NB4 (cell line): ENCODE measurements at regions not wholly inside any gene's neighbourhood (a gene's known extent, or its start where the extent isn't known, plus 50 kb on each side); places are given as distances from the start of the nearest gene placed in this dataset.

Experiments
- DNase-seq: peaks from one replicate; pipeline ENCODE4 v3.0.0; 2010; ENCODE audit warnings: low read depth
- H3K4me3 ChIP-seq: one replicate; pipeline ENCODE4 v1.5.1; 2011; ENCODE audit warnings: mild to moderate bottlenecking, low read depth, low read length, moderate library complexity
- MYC ChIP-seq: IDR thresholded peaks from 2 replicates; pipeline ENCODE4 v1.6.1; 2011; ENCODE audit warnings: low read depth, low read length
- POLR2A ChIP-seq: IDR thresholded peaks from 2 replicates; pipeline ENCODE4 v1.6.1; 2011; ENCODE audit warnings: mild to moderate bottlenecking; ENCODE audit not compliant: insufficient read length; ENCODE audit errors: extremely low read depth
- TF ChIP-seq, protein P1 (sequence below): IDR thresholded peaks from one replicate; pipeline ENCODE4 v1.5.1; 2012; ENCODE audit warnings: low read depth, low read length
- TF ChIP-seq, protein P2 (sequence below): IDR thresholded peaks from 2 replicates; pipeline ENCODE4 v1.6.1; 2011; ENCODE audit warnings: low read depth, low read length

DNA sequence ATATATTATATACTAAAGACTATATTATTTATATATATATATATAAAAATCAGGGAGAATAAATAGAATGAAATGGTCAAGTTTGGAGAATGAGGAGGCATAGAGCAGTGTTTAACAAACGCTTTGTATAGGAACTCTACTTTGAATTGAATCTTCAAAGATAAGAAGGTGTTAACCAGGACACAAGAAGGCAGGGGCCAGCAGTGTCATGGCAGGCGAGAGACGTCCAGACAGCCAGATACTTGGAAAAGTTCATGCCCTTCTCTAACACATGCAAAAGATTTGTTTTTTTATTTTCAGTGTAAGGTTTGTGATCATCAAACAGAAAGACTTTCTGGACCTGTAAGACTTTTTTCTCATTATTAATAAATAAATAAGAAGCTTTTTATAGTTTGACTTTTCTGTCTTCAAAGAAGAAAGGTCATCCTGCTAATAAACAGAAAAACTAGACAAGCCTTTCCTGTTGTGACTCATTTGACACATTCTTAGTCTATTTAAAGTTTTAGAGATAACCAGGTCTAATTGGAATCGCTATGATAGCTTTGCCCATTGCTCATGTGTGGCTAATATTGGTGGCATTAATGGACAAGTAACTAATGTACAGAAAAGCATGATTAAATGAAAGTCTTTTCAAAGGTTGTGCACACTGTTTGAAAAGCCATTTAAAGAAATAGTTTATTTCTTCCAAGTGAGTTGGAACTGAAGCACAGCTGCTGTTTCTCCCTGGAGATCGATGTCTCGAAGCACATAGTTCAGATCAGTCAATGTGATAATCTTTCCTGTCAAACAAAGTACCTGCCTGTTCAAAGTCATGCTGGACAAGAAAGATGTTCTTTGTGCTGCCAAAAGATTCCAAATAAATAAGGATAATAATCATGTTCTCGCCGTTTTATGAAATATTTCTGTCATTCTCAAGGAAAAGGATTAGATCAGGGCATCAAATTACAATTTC, 420.4 kb upstream of the OPRM1 start:
- no peak for TF ChIP-seq POLR2A
- TF ChIP-seq, protein P1, sequence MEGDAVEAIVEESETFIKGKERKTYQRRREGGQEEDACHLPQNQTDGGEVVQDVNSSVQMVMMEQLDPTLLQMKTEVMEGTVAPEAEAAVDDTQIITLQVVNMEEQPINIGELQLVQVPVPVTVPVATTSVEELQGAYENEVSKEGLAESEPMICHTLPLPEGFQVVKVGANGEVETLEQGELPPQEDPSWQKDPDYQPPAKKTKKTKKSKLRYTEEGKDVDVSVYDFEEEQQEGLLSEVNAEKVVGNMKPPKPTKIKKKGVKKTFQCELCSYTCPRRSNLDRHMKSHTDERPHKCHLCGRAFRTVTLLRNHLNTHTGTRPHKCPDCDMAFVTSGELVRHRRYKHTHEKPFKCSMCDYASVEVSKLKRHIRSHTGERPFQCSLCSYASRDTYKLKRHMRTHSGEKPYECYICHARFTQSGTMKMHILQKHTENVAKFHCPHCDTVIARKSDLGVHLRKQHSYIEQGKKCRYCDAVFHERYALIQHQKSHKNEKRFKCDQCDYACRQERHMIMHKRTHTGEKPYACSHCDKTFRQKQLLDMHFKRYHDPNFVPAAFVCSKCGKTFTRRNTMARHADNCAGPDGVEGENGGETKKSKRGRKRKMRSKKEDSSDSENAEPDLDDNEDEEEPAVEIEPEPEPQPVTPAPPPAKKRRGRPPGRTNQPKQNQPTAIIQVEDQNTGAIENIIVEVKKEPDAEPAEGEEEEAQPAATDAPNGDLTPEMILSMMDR: no peak
- TF ChIP-seq, protein P2, sequence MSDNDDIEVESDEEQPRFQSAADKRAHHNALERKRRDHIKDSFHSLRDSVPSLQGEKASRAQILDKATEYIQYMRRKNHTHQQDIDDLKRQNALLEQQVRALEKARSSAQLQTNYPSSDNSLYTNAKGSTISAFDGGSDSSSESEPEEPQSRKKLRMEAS: no peak
- no peak for TF ChIP-seq MYC
- H3K4me3 ChIP-seq: no peak overlapping the region
- no peak for DNase-seq

DNA sequence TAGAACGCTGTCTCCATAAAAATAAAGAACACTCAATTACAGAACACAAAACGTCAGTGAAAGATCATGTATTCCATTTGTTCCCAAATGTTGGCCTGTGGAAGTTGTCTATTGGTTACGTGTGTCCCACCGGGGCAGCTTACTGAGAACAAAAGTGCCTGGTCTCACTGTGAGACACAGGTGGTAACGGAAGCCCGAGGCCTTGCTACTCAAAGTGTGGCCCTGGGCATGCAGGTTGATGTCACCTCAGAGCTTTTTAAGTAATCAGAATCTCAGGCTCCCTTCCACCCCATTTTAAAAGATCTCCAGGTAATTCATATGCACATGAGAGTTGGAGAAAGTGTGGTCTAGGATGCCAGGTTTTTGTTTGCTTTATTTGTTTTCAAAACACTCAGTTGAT, 422.5 kb upstream of the OPRM1 start:
- no peak for DNase-seq
- H3K4me3 ChIP-seq: no peak overlapping the region
- TF ChIP-seq, protein P1: no peak

DNA sequence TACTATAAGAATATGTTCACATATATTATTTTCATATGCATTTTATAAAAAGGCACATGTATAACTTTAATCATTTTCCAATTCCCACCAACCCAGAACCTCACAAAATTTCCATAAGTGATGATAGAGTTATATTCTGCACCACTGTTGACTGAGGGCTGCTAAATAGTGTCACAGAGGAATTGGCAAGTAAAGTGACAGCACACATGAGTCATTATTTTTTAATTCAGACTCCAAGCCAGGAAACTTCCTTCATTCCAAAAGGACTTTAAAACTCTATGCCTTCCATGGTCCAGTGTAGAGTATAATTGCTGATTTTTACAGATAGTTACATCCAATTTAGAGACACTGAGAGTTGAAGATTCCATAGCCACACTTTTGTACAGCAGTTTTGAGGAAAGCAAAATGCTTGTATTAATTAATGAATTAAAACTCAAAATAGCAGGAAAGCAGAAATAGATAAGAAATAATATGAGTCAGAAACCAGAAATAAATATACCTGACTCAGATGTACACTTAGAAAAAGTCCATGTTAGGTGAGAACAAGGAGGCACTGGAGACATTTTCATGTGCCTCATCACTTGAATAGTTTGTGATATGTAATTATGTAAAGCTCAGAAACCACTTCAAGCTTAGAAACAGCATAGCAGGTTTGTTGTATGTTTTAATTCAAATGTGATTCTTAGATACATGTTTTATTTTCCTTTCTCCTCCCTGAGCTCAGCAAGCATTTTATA, 425.2 kb upstream of the OPRM1 start:
- no peak for DNase-seq
- TF ChIP-seq POLR2A (no peak), MYC (no peak)
- TF ChIP-seq, protein P2: no peak
- TF ChIP-seq, protein P1: no peak
- H3K4me3 ChIP-seq: no peak overlapping the region

DNA sequence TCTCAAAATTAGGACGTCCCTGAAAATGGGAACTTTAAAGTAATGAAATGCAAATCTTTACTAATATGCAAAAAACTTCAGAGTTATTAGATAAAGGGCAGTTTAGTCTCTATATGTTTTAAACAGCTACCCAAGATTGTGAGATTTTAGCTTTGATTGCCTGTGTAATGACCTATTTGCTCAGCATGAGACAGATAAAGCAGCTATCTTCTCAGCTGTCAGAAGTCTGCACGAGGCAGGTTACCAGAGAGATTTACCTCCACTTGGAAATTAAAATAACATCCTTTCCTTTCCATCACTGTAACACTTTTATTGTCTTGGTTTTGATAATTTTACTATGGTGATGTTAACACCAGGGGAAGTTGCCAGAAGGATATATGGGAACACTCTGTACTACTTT, 436.6 kb upstream of the OPRM1 start:
- no peak for DNase-seq
- TF ChIP-seq, protein P2: no peak
- H3K4me3 ChIP-seq: no peak overlapping the region

DNA sequence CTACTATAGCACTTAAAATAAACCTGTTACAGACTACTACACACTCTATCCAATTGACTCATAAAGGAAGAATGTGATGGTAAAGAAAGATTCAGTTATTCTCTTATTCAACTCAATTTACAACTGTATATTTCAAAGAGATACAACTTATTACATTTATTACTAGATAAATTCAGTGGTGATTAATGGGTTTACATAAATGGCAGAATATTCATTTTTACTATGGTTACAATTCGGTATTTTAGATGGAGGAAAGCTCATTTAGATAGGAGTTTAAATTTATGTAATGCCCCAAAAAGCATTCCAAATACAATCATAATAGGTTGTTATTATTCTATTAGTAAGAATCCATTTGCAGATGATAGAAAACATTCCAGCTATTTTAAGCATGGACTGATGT, 439.1 kb upstream of the OPRM1 start:
- TF ChIP-seq, protein P1: no peak
- TF ChIP-seq, protein P2: no peak
- TF ChIP-seq POLR2A (no peak), MYC (no peak)
- no peak overlapping the region for H3K4me3 ChIP-seq
- DNase-seq: no peak

DNA sequence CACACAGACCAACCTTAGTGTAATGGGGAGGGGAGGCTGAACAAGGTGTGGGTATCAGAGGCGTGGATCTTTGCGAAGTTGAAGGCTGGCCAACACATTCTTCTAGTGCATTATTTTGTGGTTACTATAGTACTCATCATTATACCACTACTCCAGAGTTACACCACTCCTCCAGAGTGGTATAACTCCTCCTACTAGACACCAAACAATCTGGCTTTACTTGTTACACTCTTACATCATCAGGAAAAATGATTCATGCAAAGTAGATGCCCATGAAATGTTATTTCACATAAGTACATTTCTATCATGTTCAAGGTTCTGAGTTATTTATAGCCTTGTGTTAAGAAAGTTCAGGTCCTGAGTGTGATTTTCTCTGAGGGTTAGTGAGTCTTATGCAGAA, 443.1 kb upstream of the OPRM1 start:
- no peak overlapping the region for H3K4me3 ChIP-seq
- DNase-seq: no peak
- TF ChIP-seq POLR2A: no peak
- TF ChIP-seq, protein P2: no peak
- TF ChIP-seq, protein P1: no peak
- TF ChIP-seq MYC: no peak
